GM23248 (cell line): ENCODE measurements at regions not wholly inside any gene's neighbourhood (a gene's known extent, or its start where the extent isn't known, plus 50 kb on each side); places are given as distances from the start of the nearest gene placed in this dataset.
"Not testable (repeated sequence)": the region's sequence is repeated elsewhere in the genome, so short reads cannot be mapped to it uniquely, and the experiment has no call there.

Experiments used
- DNase-seq: peaks from one replicate; pipeline ENCODE4 v3.0.0-alpha.2; 2015
- H2AFZ ChIP-seq: fragments of 200-600 bp; sonication (generic); 2 replicates; pipeline ENCODE4 v1.6.1; 2016; ENCODE audit warnings: antibody characterized with exemption
- H3F3A ChIP-seq: fragments of 200-600 bp; sonication (generic); 2 replicates; pipeline ENCODE4 v1.6.1; 2016; ENCODE audit warnings: mild to moderate bottlenecking, antibody characterized with exemption, mixed run types; ENCODE audit not compliant: insufficient read depth
- H3K27ac ChIP-seq: fragments of 200-600 bp; sonication (generic); 2 replicates; pipeline ENCODE4 v1.5.1; 2016; ENCODE audit warnings: mild to moderate bottlenecking
- H3K27me3 ChIP-seq: fragments of 200-600 bp; sonication (generic); replicated peaks from 2 replicates; pipeline ENCODE4 v1.6.1; 2016; ENCODE audit warnings: mild to moderate bottlenecking; ENCODE audit not compliant: insufficient read depth
- H3K36me3 ChIP-seq: fragments of 200-600 bp; sonication (generic); 2 replicates; pipeline ENCODE4 v1.6.1; 2016; ENCODE audit warnings: low read depth, mild to moderate bottlenecking
- H3K4me1 ChIP-seq: fragments of 200-600 bp; sonication (generic); 2 replicates; pipeline ENCODE4 v1.6.1; 2016; ENCODE audit warnings: mild to moderate bottlenecking; ENCODE audit not compliant: insufficient read depth
- H3K4me2 ChIP-seq: fragments of 200-600 bp; sonication (generic); one replicate; pipeline ENCODE4 v1.6.1; 2016; ENCODE audit warnings: mild to moderate bottlenecking; ENCODE audit not compliant: unreplicated experiment
- H3K4me3 ChIP-seq: fragments of 200-600 bp; sonication (generic); 2 replicates; pipeline ENCODE4 v1.5.1; 2016; ENCODE audit warnings: mild to moderate bottlenecking
- H3K79me2 ChIP-seq: fragments of 200-600 bp; sonication (generic); 2 replicates; pipeline ENCODE4 v1.6.1; 2016; ENCODE audit warnings: mild to moderate bottlenecking; ENCODE audit not compliant: insufficient read depth
- H3K9ac ChIP-seq: fragments of 200-600 bp; sonication (generic); 2 replicates; pipeline ENCODE4 v1.6.1; 2016; ENCODE audit warnings: mild to moderate bottlenecking
- H3K9me2 ChIP-seq: fragments of 200-600 bp; sonication (generic); 2 replicates; pipeline ENCODE4 v1.6.1; 2016; ENCODE audit warnings: mixed run types, mild to moderate bottlenecking, moderate library complexity; ENCODE audit not compliant: insufficient read depth
- H3K9me3 ChIP-seq: fragments of 200-600 bp; sonication (generic); one replicate; pipeline ENCODE4 v1.6.1; 2017; ENCODE audit warnings: low read depth
- H4K20me1 ChIP-seq: fragments of 200-600 bp; sonication (generic); 2 replicates; pipeline ENCODE4 v1.6.0; 2016; ENCODE audit not compliant: insufficient read depth
- EZH2 ChIP-seq: fragments of 200-600 bp; sonication (generic); IDR thresholded peaks from 2 replicates; pipeline ENCODE4 v1.6.1; 2018; ENCODE audit warnings: antibody characterized with exemption, mild to moderate bottlenecking; ENCODE audit not compliant: insufficient read depth, poor library complexity, severe bottlenecking
- EZH2phosphoT487 ChIP-seq: fragments of 200-600 bp; sonication (generic); IDR thresholded peaks from 2 replicates; pipeline ENCODE4 v1.6.1; 2018; ENCODE audit warnings: antibody characterized with exemption, moderate library complexity, mild to moderate bottlenecking, low read depth; ENCODE audit not compliant: insufficient read depth
- WGBS, 2 experiments: methylation state at CpG; one replicate each; pipeline ENCODE4 v1.1.6; 2015 to 2017; ENCODE audit warnings: low lambda C conversion rate in 2 of 2, low coverage in 1 of 2; ENCODE audit errors: missing lambda C conversion rate in 2 of 2; 5-methylcytosine and 5-hydroxymethylcytosine counted together
- in situ Hi-C: fragments of 300-500 bp; cut with MboI; formaldehyde crosslinking; loops from 2 replicates; pipeline ENCODE4 v1.15.0; 2020

GRCh38 chr10:36464291-36464690 lies 661.1 kb upstream of the ANKRD30A start:
- DNase-seq: no peak
- no peak overlapping the region for H3K4me3 ChIP-seq
- H3K4me1 ChIP-seq: peaks cover 21% of the 10 kb centered on the region
- no peaks in the 10 kb centered on the region for H3K36me3 ChIP-seq
- no peaks in the 10 kb centered on the region for H3K9me3 ChIP-seq
- in situ Hi-C loops: no loop called here
- peak overlapping the region; percentile 12; the same call in 1 of the 2 replicates for H2AFZ ChIP-seq
- 47 to 54% methylated on average over 1 of the region's 1 CpG for WGBS, 2 experiments
- no peak overlapping the region for H3K9ac ChIP-seq
- H3K79me2 ChIP-seq: no peaks in the 10 kb centered on the region
- no peaks in the 10 kb centered on the region for H3K27me3 ChIP-seq
- no peak overlapping the region for H3K4me2 ChIP-seq
- peaks cover 5% of the 10 kb centered on the region for H3F3A ChIP-seq
- no peaks in the 10 kb centered on the region for H4K20me1 ChIP-seq
- no peaks in the 10 kb centered on the region for H3K9me2 ChIP-seq
- no peak overlapping the region for H3K27ac ChIP-seq
- TF ChIP-seq EZH2phosphoT487: no peak
- no peak for TF ChIP-seq EZH2

DNA sequence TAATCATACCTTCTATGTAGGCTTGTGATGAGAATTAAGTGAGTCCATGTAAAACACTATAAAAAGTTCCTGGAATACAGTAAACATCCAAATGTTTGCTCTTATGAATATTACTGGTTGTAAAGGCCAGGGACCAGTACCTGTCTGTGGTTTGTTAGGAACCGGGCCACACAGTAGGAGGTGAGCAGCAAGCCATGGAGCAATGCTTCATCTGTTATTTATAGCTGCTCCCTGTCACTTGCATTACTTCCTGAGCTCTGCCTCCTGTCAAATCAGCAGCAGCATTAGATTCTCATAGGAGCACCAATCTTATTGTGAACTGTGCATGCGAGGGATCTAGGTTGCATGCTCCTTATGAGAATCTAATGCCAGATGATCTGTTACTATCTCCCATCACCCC lies 662.0 kb upstream of the ANKRD30A start:
- Histone ChIP-seq H3K27ac (no peak overlapping the region), H3K27me3 (no peaks in the 10 kb centered on the region), H3K9me2 (no peaks in the 10 kb centered on the region), H3K4me1 (peaks cover 14% of the 10 kb centered on the region), H2AFZ (no peak overlapping the region), H4K20me1 (no peaks in the 10 kb centered on the region), H3K36me3 (no peaks in the 10 kb centered on the region), H3K4me3 (no peak overlapping the region), H3F3A (no peaks in the 10 kb centered on the region), H3K4me2 (no peak overlapping the region), H3K9me3 (no peaks in the 10 kb centered on the region), H3K79me2 (no peaks in the 10 kb centered on the region), H3K9ac (no peak overlapping the region)
- in situ Hi-C loops: no loop called here
- no peak for TF ChIP-seq EZH2
- no peak for TF ChIP-seq EZH2phosphoT487
- no peak for DNase-seq
- WGBS, 2 experiments: 78 to 86% methylated on average over 2 of the region's 2 CpGs

DNA sequence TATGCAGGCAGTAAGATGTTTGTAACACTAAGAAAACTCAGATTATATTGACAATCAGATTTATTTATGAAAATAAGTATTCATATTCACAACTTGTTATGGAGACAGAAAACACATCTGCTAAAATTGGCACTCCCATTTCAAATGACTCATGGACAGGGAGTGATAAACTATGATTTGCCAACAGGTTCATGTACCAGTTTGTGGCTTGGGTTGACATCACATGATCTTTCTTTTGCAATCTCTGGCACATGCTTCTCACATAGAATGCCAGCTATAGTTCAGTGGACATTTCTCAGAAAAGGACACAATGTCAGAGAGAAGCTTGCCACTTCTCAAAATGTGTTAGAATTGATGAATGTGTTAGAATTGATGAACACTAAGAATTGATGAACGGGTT lies 663.2 kb upstream of the ANKRD30A start:
- in situ Hi-C loops: no loop called here
- H3K4me3 ChIP-seq: no peak overlapping the region
- H3K36me3 ChIP-seq: no peaks in the 10 kb centered on the region
- DNase-seq: peak; percentile 68
- peaks cover 14% of the 10 kb centered on the region for H3K4me1 ChIP-seq
- no peak overlapping the region for H3K27ac ChIP-seq
- no peaks in the 10 kb centered on the region for H3K9me3 ChIP-seq
- H3K79me2 ChIP-seq: no peaks in the 10 kb centered on the region
- H4K20me1 ChIP-seq: no peaks in the 10 kb centered on the region
- WGBS, 2 experiments: 30 to 35% methylated on average over 1 of the region's 1 CpG
- H3K4me2 ChIP-seq: no peak overlapping the region
- H3F3A ChIP-seq: no peaks in the 10 kb centered on the region
- no peaks in the 10 kb centered on the region for H3K27me3 ChIP-seq
- H3K9ac ChIP-seq: no peak overlapping the region
- no peak overlapping the region for H2AFZ ChIP-seq
- no peak for TF ChIP-seq EZH2phosphoT487
- no peak for TF ChIP-seq EZH2
- H3K9me2 ChIP-seq: no peaks in the 10 kb centered on the region

GRCh38 chr10:36458437-36458836 lies 667.0 kb upstream of the ANKRD30A start:
- H3K4me2 ChIP-seq, DNase-seq, H3K4me3 ChIP-seq, H4K20me1 ChIP-seq, H3K27me3 ChIP-seq, H3K9me3 ChIP-seq, H3K9ac ChIP-seq, H3K4me1 ChIP-seq, in situ Hi-C loops, H3K79me2 ChIP-seq, H3K36me3 ChIP-seq, H3K27ac ChIP-seq, H3K9me2 ChIP-seq, H2AFZ ChIP-seq: not testable (repeated sequence)
- peaks cover 12% of the 10 kb centered on the region; the same call in 1 of the 2 replicates for H3F3A ChIP-seq

- WGBS, 2 experiments: 35 to 48% methylated on average over 1 of the region's 1 CpG
- in situ Hi-C loops: no loop called here
These were observed 667.6 kb upstream of the ANKRD30A start for GRCh38 chr10:36457751-36458150.

More at GRCh38 chr10:36457751-36458150, 667.6 kb upstream of the ANKRD30A start:
- H3K4me1 ChIP-seq: peaks cover 6% of the 10 kb centered on the region; the same call in 1 of the 2 replicates
- no peaks in the 10 kb centered on the region for H3K27me3 ChIP-seq
- H2AFZ ChIP-seq: no peak overlapping the region
- H3K79me2 ChIP-seq: no peaks in the 10 kb centered on the region
- TF ChIP-seq EZH2 (no peak), EZH2phosphoT487 (no peak)
- H3K27ac ChIP-seq: no peak overlapping the region
- H3K9me3 ChIP-seq: no peaks in the 10 kb centered on the region
- DNase-seq: no peak
- H3F3A ChIP-seq: peaks cover 12% of the 10 kb centered on the region; the same call in 1 of the 2 replicates
- H3K9ac ChIP-seq: no peak overlapping the region
- no peaks in the 10 kb centered on the region for H4K20me1 ChIP-seq
- no peaks in the 10 kb centered on the region for H3K36me3 ChIP-seq
- no peak overlapping the region for H3K4me3 ChIP-seq
- no peak overlapping the region for H3K4me2 ChIP-seq
- H3K9me2 ChIP-seq: no peaks in the 10 kb centered on the region
